IgD-negative memory B cell (primary cell): ENCODE measurements at regions not wholly inside any gene's neighbourhood (a gene's known extent, or its start where the extent isn't known, plus 50 kb on each side); places are given as distances from the start of the nearest gene placed in this dataset.
A peak's percentile ranks its signal among the peaks of the same experiment; 100 is the strongest.

Experiments used
- H3K27ac Mint-ChIP-seq, 3 donors: one replicate each; pipeline ENCODE4 v1.8.0; 2020 to 2022; ENCODE audit warnings: mild to moderate bottlenecking in 3 of 3, mixed read lengths in 3 of 3, moderate library complexity in 1 of 3
- H3K27me3 Mint-ChIP-seq: one replicate; pipeline ENCODE4 v1.8.0; 2021; ENCODE audit warnings: mixed read lengths
- H3K36me3 Mint-ChIP-seq: one replicate; pipeline ENCODE4 v1.8.0; 2020; ENCODE audit warnings: mild to moderate bottlenecking, mixed read lengths
- H3K4me1 Mint-ChIP-seq, 3 donors: one replicate each; pipeline ENCODE4 v1.8.0; 2020 to 2022; ENCODE audit warnings: mixed read lengths in 3 of 3, mild to moderate bottlenecking in 1 of 3
- H3K4me3 Mint-ChIP-seq, 4 donors: one replicate each; pipeline ENCODE4 v1.8.0; 2020 to 2022; ENCODE audit warnings: mild to moderate bottlenecking in 4 of 4, mixed read lengths in 4 of 4, moderate library complexity in 3 of 4
- H3K9me3 Mint-ChIP-seq, 3 donors: one replicate each; pipeline ENCODE4 v1.8.0; 2020 to 2021; ENCODE audit warnings: mixed read lengths in 3 of 3, mild to moderate bottlenecking in 1 of 3

DNA sequence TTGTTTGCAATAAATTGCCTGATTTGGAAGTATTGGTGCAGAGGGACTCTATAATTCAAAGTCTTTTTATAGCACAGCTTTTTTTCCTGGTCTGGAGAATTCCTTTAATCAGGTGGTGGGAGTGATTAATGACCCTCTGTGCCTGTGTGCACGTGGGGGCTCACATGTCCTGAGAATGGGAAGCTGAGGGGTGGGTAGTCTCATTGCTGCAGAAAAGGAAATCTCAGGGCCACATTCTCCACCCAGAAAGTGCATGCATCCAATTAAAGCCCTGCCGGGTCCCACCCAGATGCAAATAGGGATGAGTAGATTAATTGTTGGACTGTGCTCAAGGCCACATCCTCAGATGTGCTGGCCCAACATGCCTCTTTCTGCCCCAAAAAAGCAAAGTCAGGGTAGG is 324.7 kb downstream of the CXCL12 start:
- Mint-ChIP-seq H3K27ac (no peak overlapping the region), H3K36me3 (no peaks in the 10 kb centered on the region), H3K27me3 (no peaks in the 10 kb centered on the region), H3K4me3 (no peak overlapping the region), H3K4me1 (no peaks in the 10 kb centered on the region), H3K9me3 (no peaks in the 10 kb centered on the region)

DNA sequence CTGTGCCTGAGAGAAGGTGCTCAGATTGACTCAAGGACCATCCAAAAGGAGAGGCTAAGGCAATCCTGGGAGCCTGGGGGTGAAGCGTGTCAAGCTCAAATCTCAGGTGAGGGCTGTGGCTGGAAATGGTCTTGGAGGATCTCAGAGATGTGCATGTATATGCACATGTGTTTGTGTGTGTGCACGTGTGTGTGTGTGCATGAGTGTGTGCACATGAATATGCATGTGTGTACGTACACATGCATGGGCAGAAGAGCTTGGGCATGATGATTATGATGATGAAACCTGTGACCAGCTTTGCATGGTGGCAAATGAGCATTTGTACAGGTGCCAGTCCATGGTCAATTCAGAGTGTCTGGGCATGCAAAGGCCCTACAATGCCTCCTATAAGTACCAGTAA is 326.6 kb downstream of the CXCL12 start:
- H3K36me3 Mint-ChIP-seq, result no peaks in the 10 kb centered on the region
- H3K9me3 Mint-ChIP-seq, result no peaks in the 10 kb centered on the region
- H3K4me1 Mint-ChIP-seq, result no peaks in the 10 kb centered on the region
- H3K27me3 Mint-ChIP-seq, result peaks cover 1% of the 10 kb centered on the region
- H3K27ac Mint-ChIP-seq, result no peak overlapping the region
- H3K4me3 Mint-ChIP-seq, result no peak overlapping the region

DNA sequence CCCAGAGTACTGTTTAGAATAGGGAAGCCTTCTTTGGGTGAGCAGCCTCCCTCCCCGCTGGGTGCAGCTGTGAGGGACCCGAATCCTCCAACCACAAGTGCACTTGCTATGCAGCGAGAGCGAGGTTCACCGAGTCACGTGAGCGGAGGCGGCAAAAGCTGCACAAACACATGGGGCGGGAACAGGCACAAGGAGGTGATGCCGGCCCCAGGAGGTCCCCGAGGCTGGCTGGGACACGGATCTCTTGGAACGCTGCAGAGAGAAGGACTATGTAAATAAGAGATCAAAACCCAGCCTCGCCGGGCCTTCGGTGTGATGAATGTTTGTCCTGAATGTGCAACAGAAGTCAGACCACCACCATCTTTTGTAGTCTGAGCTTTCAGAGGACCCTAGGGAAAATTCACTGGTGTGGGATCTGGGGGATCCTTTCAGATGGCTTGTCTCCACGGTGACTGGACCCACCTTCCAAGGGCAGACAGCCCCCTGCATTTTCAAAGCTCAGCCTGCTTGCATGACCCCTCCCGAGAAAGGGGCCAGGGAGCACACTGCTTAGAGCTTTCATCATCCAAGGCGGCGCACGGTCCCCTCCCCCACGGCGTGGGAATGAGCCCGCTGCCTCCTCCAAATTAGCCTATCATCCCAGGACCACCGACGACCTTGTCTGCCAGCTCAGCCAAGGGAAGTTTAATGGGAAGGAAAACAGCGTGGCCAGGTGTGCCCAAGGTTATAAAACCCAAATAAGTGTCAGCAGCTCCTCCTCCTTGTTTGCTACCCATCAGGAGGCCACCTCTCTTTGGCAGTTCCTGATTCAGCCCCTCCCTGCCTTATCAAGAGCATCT is 327.7 kb downstream of the CXCL12 start:
- peaks cover 1% of the 10 kb centered on the region for H3K27me3 Mint-ChIP-seq
- no peak overlapping the region for H3K4me3 Mint-ChIP-seq
- no peaks in the 10 kb centered on the region for H3K9me3 Mint-ChIP-seq
- H3K4me1 Mint-ChIP-seq, result no peaks in the 10 kb centered on the region
- no peak overlapping the region for H3K27ac Mint-ChIP-seq
- no peaks in the 10 kb centered on the region for H3K36me3 Mint-ChIP-seq

DNA sequence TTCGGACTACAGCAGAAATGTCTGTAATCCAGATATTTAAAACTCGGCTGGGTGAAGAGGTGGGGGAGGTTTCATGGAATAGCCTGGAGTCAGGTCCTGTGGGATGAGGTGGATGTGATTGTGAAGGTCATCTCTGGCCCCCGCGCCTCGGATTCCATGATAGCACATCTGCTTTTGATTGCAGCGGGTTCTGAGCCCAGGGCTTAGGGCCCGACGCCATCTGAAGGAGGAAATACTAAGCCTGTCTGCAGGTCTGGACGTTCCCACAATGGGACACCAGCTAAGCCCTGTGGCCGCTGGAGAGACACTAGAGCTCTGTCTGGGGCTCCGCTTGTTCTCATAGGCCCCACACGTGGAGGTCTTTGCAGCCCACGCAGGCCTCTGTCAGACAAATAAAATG is 328.7 kb downstream of the CXCL12 start:
- H3K27me3 Mint-ChIP-seq, result peaks cover 1% of the 10 kb centered on the region
- no peaks in the 10 kb centered on the region for H3K9me3 Mint-ChIP-seq
- H3K4me1 Mint-ChIP-seq, result no peaks in the 10 kb centered on the region
- no peak overlapping the region for H3K27ac Mint-ChIP-seq
- no peak overlapping the region for H3K4me3 Mint-ChIP-seq
- H3K36me3 Mint-ChIP-seq, result no peaks in the 10 kb centered on the region

DNA sequence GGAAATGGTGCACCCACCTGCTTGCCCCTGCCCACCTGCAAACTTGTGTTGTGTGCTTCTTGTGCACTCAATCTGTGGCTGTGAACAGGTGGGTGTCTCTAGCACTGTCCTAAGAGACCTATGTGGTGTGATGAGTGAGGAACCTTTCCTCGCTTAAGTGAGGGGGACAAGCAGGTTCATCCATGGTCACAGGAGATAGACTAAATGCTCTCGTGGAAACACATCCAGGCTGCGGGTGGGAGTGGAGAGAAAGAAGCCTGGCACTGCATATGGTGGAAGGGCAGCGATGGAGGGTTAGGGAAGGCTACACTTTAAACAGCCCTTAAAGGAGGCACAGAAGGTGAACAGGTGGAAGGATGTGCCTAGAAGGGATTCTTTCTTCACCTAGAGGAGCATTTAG is 330.9 kb downstream of the CXCL12 start:
- H3K36me3 Mint-ChIP-seq, result no peaks in the 10 kb centered on the region

DNA sequence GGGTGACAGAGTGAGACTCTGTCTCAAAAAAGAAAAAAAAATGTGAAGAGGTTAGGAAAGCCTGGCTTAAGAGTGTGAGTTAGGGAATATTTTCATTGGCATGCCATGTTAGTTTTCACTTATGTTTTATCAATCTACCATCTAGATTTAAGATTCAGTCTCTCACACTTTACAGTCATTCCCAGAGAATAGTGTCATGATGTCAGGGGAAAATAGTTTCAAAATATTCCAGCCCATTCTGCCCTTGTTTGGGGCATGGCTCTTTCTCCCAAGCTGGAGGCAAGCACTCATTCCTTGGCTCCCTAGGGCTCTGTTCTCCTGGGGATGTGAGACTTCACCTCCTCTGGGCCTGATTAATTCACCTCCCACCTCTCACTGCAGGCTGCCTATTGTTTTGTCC is 331.5 kb downstream of the CXCL12 start:
- Mint-ChIP-seq H3K9me3 (no peaks in the 10 kb centered on the region), H3K27me3 (peaks cover 5% of the 10 kb centered on the region), H3K4me3 (no peak overlapping the region), H3K36me3 (no peaks in the 10 kb centered on the region), H3K27ac (no peak overlapping the region), H3K4me1 (no peaks in the 10 kb centered on the region)

More for the DNA sequence above, 330.9 kb downstream of the CXCL12 start:
- Mint-ChIP-seq H3K9me3 (no peaks in the 10 kb centered on the region), H3K4me1 (no peaks in the 10 kb centered on the region), H3K27ac (no peak overlapping the region), H3K4me3 (no peak overlapping the region), H3K27me3 (peaks cover 5% of the 10 kb centered on the region)

DNA sequence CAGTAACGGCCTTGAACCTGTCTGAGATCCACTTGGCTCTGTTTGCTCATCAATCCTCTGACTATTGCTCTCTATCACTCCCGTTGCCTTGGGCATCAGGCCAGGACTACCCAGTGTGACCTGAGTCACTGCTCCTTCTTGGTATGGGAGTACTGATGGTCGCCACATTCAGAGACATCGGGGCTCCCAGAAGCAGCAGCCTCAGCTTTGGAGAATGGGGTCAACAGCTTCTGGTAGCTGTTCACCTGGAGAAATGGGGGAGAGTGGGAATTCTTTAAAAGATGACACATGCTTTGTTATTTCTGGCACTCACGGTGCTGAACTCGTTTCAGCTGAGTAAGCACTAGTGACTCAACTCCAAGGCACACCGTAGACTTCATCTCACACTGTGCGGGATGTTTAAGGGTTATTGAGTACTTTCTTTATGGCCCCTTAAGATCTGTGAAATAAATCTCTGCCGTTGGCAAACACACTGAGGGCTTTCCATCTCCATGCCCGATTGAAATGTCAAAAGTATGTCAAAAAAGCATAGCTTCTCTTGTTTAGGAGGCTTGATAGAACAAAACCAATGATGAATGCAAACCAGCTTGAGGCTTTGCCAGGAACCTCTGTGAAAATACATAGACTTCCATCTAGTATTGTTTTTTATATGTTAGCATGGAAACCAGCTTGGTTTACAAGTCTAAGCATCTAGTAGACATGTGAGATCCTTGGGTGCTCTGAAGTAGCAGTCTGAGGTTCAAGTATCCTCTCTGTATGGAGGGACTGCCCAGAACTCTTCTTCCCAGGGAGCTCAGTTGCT is 333.1 kb downstream of the CXCL12 start:
- Mint-ChIP-seq H3K9me3 (peaks cover 0 to 4% (median 0%) of the 10 kb centered on the region in 3 donors), H3K4me3 (no peak overlapping the region), H3K27me3 (peaks cover 6% of the 10 kb centered on the region), H3K36me3 (no peaks in the 10 kb centered on the region), H3K27ac (no peak overlapping the region), H3K4me1 (no peaks in the 10 kb centered on the region)

DNA sequence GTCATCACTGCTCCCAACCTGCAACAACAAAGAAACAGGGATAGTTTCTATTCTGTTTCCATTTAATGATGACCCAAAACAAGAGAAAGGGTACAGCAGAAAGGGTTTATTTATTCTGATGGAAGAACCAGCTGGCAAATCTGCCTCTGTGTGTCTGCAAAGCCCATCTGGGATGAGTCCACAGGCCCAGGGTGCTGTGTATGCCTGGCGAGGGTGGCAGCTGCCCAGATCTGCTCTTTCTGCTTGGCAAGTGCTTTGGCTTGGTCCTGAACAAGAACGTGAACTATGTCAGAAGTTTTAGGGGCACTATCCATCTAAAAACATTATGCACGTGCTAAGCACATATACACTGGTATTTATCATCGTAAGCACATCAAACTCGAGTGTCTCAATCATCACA is 333.8 kb downstream of the CXCL12 start:
- Mint-ChIP-seq H3K36me3 (no peaks in the 10 kb centered on the region), H3K9me3 (peaks cover 0 to 4% (median 0%) of the 10 kb centered on the region in 3 donors), H3K27ac (no peak overlapping the region), H3K4me1 (no peaks in the 10 kb centered on the region), H3K4me3 (no peak overlapping the region), H3K27me3 (peaks cover 6% of the 10 kb centered on the region)

DNA sequence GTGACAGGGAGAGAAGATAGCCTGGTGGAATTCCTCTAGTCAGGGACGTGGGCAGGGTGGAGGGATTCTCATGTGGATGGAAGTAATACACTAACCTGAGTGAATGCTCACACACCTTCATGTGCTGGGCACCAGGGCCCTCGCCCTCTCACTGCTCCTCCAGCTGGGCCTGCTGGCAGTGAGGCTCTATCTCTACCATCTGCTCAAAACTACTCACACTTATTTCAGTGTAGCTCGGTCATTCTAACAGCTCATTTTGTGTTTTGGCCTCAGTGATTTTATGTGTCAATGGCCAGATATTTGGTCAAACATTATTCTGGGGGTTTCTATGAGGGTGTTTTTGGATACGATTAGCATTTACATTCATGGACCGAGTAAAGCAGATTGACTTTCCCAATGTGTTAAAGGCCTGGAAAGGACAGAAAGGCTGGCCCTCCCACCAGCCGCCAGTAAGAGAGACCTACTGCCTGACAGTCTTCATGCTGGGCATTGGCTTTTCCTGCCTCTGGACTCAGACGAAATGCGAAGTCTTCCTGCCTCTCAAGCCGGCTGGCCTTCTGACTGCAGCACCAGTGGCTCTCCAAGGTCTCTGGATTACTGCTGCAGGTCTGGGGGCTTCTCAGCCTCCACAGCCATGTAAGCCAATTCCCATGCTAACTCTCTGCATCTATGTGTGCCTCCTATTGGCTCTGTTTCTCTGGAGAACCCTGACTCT is 335.4 kb downstream of the CXCL12 start:
- Mint-ChIP-seq H3K9me3 (peaks cover 0 to 4% (median 0%) of the 10 kb centered on the region in 3 donors), H3K36me3 (no peaks in the 10 kb centered on the region), H3K27ac (no peak overlapping the region), H3K27me3 (peaks cover 7% of the 10 kb centered on the region), H3K4me3 (no peak overlapping the region), H3K4me1 (no peaks in the 10 kb centered on the region)

DNA sequence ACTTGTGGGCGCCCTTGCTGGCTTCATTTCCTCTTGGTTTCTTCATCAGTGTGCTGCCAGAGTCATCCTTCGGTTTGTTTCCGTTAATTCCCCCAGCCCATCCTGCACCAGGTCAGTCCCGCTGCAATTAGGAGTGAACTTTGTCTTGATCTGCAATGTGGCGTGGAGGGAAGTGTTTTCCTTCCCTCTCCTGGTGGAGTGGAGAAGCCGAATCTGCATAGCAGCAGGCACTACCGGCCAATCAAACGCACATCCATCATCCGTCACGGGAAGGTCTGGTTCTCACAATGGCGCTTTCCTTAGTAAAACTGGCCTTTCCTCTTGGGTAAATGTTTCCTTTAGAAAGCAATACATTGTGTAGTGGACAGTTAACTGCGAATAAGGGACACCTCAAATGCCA is 337.5 kb downstream of the CXCL12 start:
- peaks cover 6% of the 10 kb centered on the region for H3K27me3 Mint-ChIP-seq

DNA sequence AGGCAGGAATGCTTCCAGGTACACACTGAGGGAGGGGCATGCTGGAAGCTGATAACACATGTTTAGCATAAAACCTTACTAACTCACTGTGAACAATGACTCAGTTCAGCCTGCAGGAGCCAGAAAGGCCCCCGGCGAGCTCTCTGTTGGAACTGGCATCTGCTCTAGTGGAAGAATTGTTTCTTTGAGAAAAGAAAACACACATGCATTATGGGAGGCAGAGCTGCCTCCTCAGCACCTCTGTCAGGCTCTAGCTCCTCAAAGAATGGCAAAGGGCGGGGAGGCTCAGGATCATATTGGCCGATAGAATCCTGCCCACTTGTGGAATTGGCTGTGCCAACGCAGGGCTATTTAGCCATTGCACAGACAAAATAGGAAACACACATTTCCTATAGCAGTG is 338.3 kb downstream of the CXCL12 start:
- H3K36me3 Mint-ChIP-seq, result no peaks in the 10 kb centered on the region
- peaks cover 6% of the 10 kb centered on the region for H3K27me3 Mint-ChIP-seq
- no peak overlapping the region for H3K4me3 Mint-ChIP-seq
- no peak overlapping the region for H3K27ac Mint-ChIP-seq
- no peaks in the 10 kb centered on the region for H3K4me1 Mint-ChIP-seq
- H3K9me3 Mint-ChIP-seq, result peaks cover 0 to 4% (median 1%) of the 10 kb centered on the region in 3 donors

More for the DNA sequence above, 337.5 kb downstream of the CXCL12 start:
- Mint-ChIP-seq H3K36me3 (no peaks in the 10 kb centered on the region), H3K9me3 (peaks cover 0 to 4% (median 0%) of the 10 kb centered on the region in 3 donors), H3K4me3 (no peak overlapping the region), H3K27ac (no peak overlapping the region), H3K4me1 (no peaks in the 10 kb centered on the region)

DNA sequence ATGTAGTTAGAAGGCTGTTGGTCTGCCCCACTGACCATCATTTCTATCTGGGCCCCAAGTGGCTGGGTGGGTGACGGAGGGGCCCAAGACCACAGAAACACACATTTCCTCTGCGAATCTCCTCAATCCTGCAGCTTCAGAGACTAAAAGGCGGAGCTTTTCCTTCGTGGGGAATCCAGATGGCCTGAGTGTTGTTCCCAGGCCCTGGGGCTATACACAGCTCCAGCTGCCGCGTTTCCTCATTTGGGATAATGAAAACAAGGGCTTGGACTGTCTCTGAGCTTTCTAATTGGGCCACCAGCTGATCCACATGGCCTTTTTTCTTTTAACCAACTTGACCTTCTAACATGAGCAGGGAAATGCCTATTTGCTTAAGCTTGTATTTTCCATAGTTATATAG is 339.9 kb downstream of the CXCL12 start:
- H3K36me3 Mint-ChIP-seq, result no peaks in the 10 kb centered on the region
- H3K27me3 Mint-ChIP-seq, result peaks cover 5% of the 10 kb centered on the region
- H3K4me1 Mint-ChIP-seq, result no peaks in the 10 kb centered on the region
- no peak overlapping the region for H3K27ac Mint-ChIP-seq
- no peak overlapping the region for H3K4me3 Mint-ChIP-seq
- peaks cover 0 to 6% (median 3%) of the 10 kb centered on the region in 3 donors for H3K9me3 Mint-ChIP-seq

DNA sequence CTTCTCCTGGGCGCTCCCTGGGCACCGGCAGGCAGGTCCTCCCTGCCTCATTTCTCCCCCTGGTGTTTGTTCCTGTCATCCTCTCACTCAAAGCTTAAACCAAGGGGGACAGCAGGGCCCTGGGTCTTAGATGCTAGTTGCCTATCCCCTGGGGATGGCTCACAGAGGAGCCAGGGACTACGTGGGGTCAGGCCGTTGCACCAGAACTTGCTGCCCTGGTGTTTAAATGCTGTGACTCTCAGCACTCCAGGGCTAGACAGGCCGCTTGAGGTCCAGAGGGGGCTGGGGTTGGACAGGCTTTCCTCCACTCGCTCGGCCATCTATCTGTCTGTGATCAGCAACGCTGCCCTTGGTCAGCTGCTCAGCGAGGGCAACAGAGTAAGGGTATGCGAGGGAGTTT is 340.3 kb downstream of the CXCL12 start:
- Mint-ChIP-seq H3K4me3 (no peak overlapping the region), H3K9me3 (peaks cover 0 to 6% (median 3%) of the 10 kb centered on the region in 3 donors), H3K4me1 (no peaks in the 10 kb centered on the region), H3K36me3 (no peaks in the 10 kb centered on the region), H3K27ac (no peak overlapping the region), H3K27me3 (peaks cover 2% of the 10 kb centered on the region)

DNA sequence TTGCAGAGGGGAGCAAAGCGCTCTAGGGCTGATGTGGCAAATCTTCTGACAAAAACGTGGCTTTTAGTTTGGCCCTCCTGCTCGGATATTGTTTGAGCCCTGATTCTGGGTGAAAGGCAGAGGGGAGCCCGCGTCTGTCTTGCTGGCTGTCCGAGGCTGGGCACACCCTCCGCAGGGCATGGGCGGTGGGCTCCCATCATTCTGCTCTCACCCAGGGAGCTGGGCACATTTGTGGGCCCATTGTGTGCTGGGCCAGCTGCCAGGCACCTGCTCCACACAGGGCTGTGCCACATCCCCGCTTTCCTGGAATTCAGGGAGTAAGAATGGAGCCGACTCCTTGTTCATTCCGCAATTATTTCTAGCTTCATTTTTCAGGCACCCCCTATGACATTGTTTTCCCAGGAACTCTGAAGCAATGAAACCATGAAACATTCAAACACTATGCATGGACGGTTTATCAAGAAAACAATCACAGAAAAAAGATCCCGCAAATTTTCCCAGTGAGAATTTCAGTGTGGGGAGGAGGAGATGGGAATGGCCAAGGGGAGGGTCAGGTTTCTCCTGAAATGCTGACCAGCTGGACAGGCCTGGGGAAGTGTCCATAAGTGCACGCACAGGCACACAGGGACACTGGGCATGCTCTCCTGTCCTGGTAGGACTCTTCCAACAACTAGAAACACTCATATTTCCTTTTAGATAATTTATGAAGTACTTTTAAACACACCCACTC is 341.1 kb downstream of the CXCL12 start:
- H3K36me3 Mint-ChIP-seq, result no peaks in the 10 kb centered on the region
- peak overlapping the region in 1 of 4 donors; percentile 52 for H3K4me3 Mint-ChIP-seq
- no peak overlapping the region for H3K27ac Mint-ChIP-seq
- peaks cover 2% of the 10 kb centered on the region for H3K27me3 Mint-ChIP-seq
- H3K9me3 Mint-ChIP-seq, result peaks cover 0 to 6% (median 3%) of the 10 kb centered on the region in 3 donors
- no peaks in the 10 kb centered on the region for H3K4me1 Mint-ChIP-seq
